G401 (cell line): ENCODE measurements at regions not wholly inside any gene's neighbourhood (a gene's known extent, or its start where the extent isn't known, plus 50 kb on each side); places are given as distances from the start of the nearest gene placed in this dataset.

Experiments used
- DNase-seq: peaks from one replicate; pipeline ENCODE4 v3.0.0-alpha.2; 2015; ENCODE audit warnings: low spot score
- in situ Hi-C: cut with HindIII; loops from 2 replicates; pipeline ENCODE4 v1.10.0; 2016; ENCODE audit warnings: low sequenced_read_pairs, mixed read lengths

DNA sequence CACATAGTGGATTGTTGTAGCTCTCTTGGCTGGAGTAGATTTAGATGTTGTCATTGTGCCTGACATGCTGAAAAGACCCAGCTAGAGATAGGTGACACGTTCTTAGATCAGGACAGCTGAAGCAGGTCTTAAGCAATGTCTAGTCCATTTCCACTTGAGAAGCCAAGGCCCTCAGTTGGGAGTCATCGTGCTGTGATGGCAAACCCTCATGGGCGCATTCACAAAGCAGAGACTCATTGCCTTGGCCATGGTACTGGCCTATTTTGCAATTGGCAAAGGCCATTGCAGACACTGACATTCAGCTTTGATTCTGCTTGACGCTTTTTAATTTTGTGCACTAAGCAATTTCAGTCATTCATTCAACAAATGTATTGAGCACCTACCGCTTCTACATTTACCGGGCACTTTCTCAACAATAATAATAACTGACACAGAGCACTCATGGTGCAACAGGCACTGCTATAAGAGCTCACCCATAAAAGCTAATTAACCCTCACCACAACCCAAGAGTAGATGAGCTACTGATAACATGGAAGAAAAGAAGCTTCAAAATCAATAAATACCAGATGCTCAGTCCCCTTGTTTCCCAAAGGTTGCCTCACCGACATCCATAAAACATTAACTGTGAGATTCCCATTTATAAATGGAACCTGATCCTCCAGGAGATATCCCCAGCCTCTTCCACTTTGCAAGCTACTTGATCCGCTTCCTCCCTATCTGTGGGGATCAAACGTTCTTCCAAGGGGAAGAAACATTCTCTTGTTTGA is 200.1 kb downstream of the TLE3 start:
- in situ Hi-C loops = no loop called here
- no peak for DNase-seq

DNA sequence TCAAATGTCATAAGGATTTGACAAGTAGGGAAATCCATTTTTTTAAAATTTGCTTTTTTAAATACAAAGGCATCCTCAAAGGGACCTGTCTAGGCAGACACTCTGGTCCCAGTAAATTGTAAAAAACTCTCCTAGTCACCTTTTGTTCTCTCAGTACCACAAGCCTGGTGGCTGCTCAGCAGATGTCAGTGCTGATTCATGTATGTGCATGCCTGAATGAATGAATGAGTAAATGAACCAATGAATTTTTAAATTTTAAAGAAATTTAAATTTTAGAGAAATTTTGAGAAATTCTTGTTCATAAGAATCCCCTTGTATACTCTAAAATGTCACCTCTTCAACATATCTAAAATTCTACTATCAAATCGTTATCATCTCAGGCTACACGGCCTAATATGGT is 199.5 kb downstream of the TLE3 start:
- DNase-seq = no peak
- in situ Hi-C loops = no loop called here

DNA sequence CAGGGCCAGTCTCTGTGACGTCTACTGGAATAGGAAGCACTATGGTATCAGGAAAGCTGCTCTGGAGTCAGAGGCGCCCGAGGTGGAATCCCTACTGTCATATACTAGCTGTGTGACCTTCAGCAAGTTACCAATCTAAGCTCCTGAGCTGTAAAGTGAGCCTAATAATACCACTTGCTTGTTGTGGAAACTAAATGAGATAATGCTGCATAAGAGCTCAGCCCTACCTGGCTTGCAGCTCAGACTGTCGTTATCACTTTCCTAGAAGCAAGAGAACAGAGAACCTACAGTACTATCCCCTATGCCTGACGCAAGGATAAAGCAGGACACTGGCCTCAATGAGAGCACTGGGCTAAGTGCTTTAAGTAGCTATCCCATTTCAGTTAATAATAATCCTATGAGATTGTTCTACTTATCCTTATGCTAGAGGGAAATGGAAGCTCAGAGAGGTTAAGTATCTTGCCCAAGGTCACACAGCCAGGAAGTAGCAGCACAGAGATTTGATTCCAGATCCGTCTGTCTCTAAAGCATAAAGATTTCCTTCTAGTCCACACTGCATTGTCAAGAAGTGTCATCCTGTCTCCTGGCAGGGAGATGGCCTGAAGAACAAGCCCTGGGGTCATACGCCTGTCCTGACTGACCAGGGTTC is 195.2 kb downstream of the TLE3 start:
- DNase-seq = no peak
- in situ Hi-C loops = no loop called here

DNA sequence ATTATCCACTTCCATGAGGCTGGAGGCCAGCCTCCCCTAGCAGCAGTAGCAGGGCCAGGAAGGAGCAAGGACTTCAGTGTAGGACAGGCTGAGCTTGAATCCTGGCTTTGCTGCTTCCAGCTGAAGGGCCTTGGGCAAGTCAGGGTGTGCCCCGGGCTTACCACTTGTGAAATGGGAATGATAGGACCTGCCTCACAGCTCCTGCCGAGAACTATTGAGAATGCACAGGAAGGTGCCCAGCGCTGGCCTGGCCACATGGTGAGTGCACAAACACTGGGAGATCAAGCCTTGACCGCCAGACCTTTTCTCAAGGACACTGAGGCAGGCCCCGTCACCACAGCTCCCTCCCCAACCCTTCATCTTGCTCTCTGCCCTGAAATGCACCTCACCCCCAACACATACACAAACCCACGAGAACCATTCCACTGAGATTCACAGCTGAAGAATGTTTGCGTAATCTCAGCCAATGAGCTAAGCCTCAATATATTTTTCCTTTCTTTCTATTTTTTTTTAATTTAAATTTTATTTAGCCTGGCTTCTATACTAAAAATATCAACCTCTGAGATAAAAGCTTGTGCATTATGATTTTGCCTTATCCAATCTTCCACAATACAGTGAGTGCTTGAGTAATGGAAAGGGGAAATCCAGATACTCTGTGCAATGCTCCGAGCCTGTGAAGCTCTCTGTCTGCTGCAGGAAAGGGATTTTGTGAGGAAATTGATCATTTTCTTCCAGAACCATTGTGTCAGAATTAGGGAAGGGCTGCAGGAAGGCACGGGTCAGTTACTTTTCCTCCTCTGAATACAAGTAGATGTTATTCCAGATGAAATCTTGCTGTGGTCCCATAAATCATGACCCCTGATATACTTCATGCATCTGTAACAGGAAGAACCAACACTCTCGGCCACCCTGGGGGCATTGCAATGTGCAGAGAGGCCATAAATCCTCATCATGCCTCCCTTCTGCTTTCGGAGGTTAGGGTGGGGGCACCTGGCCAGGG is 193.9 kb downstream of the TLE3 start:
- in situ Hi-C loops = no loop called here

DNA sequence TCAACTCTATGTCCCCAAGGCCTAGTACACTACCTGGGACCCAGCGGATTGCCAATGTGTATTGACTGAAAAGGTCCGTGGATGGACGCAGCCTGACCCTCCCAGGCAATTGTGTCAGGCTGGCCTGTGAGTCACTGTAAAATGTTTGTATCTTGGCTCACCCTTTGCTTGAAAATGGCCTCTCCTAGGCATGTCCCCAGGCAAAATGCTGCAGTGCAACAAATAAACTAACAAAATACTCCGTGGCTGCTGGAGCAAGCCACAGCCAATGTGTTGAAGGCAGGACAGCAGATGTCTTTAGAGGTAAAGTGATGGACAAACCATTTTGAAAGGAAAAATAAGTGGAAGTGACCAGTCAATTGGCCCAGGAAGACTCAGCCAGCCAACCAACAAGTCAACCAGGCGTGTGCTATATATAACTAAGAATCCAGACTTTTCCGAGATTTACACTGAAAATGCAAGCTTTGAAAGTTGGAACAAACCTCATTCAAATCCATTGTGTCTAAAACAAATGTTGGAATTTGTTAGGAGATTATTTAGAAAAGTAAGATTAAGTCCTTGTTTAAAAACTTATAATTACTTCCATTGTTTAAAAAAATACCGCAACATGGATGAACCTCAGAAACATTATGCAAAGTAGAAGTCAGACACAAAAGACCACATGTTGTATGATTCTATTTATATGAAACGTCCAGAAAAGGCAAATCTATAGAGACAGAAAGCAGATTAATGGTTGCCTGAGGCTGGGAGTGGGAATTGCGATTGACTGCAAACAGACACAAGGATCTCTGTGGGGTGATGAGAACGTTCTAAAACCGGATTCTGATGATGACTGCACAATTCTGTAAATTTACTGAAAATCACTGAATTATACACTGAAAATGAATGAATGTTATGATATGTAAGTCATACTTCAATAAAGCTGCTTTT is 191.2 kb downstream of the TLE3 start:
- in situ Hi-C loops = no loop called here
- no peak for DNase-seq

More for the DNA sequence above, 193.9 kb downstream of the TLE3 start:
- DNase-seq = no peak

DNA sequence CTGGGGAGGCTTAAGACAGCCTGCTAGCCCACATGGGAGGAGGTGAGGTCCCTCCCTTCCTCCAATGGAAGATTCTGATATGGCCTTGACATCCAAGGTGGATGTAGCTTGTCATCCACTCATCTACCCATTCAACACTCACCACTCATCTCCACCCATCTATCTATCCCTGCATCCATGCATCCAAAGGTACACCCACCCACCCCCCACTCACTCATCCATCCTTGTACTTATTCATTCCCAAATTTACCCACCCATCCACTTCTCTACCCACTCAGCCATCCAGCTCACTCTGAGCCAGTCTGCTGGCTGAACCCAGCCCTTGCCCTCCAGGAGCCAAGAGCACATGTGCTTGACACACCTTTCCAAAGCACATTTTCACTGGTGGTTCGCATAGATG is 189.7 kb downstream of the TLE3 start:
- in situ Hi-C loops = no loop called here
- no peak for DNase-seq

DNA sequence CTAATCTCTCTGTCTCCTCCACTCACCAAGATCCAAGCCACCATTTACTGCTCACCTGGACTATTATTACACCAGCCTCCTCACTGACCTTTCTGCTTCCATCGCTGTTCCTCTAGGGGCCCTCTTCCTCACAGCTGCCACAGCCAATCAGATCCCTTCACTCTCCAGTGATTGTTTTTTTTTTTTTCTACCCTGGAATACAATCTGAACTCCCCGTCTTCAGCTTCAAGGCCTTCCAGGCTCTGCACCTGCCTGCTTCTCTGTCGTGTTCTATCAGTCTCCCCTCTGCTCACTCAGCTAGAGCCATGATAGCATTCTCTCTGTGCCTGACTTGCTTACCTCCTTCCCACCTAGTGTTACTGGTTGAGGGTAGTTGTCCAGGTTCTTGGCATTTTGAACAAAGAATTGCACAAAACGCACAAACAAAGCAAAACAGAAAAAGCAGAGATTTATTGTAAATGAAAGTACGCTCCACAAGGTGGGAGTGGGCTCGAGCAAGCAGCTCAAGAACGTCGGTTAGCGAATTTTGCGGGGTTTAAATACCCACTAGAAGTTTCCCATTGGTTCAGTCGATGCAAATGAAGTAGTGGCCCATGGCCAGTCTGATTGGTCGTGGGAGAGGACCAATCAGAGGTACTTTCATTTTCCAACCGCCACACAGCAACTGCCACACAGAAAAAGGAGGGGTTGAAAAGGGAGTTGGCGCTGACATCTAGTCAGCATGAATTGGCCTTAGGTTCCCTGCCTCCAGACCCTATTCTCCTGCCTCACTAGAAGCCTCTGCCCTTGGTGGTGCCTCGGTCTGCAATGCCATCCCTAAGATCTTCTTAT is 188.9 kb downstream of the TLE3 start:
- in situ Hi-C loops = no loop called here
- DNase-seq = no peak

DNA sequence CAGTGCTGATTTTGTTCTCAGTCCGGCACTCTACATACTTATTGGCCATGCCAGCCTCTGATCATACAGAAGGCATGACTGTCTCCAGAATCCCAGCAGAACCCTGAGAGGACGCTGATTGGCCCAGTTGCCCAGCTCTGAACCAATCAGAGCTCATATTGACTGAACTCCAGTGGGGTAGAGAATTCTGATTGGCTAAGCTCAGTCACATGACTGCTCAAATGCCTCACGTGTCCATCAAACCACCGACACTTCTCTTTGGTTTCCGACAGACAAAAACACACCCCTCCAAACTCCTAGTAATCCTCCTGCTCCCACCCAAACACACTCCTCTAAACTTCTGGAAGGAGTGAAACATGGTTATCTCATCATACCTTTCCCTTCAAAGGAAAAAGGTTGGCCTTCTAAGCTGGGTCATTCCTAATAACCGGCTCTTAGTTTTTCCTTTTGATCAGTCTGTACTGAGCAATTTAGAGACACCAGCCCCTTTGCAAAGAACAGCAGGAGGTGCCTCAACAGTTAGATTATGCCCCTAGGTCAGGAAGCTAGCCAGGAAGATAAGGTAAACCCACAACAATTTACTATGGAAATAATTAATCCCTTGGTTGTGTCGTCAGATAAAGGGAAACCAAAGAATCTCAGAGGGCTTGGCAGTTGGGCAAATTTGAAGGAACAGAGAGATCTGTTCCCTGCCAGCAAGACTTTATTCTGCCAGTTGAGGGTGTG is 187.8 kb downstream of the TLE3 start:
- in situ Hi-C loops = no loop called here
- no peak for DNase-seq

DNA sequence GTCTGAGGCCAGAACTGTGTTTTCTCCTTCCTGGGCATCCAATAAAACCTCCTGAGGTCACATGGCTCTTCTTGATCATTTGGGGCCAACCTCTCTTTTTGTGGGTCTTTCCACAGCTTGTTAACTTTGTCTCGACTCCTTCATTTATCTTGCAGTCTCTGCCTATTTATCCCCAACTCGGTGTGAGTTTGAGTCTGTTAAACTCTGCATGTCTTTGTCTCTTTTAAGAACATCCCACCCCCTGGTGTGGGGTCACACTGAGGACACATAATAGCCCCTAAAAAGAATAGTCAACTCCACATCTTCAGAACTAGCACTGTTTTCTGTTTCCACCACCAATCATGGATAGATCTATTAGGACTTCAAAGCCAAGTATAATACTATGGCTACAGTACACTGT is 187.2 kb downstream of the TLE3 start:
- no peak for DNase-seq
- in situ Hi-C loops = no loop called here

DNA sequence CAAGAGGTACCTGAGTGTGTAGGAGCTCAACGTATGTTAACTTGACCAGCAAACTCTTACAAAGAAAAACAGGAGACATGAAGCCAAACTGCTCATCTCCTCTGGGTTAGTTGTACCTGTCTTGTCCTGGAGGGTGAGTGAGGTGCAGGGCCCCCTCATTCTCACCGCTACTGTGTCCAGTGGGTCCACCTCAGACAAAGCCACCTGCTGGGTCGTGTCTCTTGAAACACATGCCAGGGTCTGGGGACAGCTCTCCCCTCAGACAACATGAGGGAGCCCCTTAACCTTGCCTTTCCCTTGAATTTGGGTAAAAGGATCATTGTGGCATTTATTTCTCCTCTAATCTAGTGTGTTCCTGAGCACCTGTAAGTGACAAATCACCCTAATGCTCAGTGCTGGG is 185.6 kb downstream of the TLE3 start:
- in situ Hi-C loops = no loop called here
- no peak for DNase-seq

DNA sequence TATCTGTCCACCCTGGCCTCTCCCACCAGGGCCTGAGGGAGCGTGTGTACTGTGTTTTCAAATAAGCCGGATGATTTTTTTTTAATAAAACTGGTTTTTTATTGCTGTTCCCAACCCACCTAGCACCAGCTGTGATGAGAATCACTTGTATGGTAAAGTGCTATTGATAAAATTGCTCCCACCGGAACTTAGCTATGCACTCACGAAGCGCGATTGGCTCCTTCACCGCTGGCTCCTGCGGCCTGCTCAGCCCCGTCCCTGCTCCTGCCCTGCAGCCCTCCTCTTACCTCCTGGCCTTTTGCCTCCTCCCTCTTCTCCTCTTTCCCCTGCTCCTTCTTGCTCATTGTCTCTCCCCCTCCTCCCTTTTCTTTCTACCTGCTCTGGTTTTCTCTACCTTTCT is 183.7 kb downstream of the TLE3 start:
- no peak for DNase-seq
- in situ Hi-C loops = no loop called here

DNA sequence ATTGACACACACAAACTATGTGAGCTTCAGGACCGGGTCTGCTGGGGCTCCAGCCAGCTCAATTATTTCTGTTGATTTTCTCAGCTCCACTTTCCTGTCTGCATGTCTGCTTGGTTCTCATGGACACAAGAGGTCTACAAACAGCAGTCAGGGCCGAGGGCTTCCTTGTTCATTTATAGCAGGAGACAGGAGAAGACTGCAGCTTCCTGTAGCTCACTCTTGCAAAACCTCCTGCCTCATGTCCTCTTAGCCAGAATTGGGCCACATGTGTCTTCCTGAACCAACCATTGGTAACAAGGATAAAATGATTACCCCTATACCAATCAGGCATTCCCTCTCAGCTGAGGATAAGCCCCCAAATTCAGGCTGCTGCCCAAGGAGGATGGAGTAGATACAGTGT is 182.8 kb downstream of the TLE3 start:
- no peak for DNase-seq
- in situ Hi-C loops = no loop called here

DNA sequence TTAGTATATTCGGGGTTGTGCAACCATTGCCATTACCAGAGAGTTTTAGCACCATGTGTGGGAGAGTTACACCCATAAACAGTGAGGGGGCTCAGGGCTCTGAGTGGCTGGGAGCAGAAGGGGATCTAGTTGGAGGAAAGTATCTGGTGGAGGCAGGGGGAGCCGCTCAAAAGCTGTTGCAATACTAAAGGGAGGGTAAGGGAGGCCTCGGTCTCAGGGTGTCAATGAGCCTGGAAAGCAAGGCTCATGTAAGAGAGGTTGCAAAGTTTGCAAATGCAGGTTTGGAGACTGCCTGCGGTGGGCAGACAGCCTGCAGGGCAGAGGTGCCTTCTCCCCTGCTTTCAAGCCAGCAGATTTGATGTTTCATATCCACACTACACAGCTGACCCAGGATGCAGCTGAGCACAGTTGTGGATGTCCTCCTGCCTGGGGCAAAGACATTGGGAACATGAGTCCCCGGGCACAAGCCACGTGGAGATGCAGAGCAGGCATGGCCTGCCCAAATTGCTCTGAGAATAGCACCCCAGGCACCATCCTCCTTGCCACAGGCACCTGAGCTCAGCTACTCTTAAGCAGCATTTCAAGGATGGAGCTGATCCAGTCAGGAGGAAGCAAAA is 181.4 kb downstream of the TLE3 start:
- in situ Hi-C loops = no loop called here
- no peak for DNase-seq

DNA sequence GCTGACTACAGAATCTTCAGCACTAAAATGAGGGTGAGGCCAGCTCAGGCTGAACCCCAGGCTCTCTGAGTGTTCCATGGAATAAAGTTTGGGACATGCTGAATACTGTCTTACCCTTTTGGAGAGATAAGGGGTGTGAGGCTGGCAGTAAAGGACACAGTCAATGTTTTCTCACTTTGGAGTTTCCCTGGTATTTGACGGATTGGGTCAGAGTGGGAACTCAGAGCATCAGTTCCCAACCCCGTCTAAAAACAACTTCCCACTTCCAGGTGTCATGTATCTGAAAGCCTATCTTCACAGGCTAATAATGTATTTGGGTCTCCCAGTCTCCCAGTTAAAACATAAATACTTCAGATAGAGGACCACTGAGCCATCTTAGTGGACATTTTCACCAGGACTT is 180.7 kb downstream of the TLE3 start:
- DNase-seq = no peak
- in situ Hi-C loops = no loop called here

DNA sequence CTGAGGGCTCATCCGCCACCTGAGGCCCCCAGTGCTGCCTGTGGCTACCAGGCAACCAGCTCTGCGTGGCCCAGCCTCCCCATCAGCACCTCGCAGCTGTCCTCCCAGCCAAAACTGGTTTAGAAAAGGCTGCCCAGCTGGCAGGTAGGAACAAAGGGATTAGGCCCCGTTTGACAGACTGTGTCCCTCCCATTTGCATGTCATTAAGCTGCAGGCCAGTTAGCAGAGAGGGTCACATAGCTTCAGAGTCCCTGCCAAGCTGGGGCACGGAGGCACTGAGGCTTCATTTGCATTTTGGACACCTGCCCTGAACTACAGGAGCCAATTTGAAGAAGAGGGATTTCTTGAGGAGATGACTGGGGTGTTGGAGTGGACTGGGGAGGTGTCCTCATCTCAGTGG is 177.9 kb downstream of the TLE3 start:
- DNase-seq = peak; percentile 1
- in situ Hi-C loops = no loop called here

DNA sequence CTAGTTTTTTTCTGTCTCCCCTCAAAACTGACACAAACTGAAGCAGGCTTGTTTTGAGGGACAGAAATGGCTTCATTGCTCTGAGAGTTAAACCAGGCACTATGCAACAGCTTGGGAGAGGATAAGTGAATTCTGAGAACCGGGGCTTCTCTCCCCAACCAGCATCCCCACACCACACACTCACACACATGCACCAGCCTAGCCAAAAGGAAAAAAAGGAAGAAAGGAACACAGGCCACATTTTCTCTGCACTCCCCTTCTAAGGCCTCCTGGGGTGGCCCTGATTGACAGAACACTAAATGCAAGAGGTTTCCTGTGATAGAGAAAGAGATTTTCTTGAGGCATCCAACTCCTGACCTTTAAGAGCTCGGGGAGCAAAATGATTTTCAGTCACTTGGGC is 177.5 kb downstream of the TLE3 start:
- DNase-seq = no peak
- in situ Hi-C loops = no loop called here
